BLaER1 treated with 17β-estradiol and CSF1 and Interleukin-3, amounts not matched to agents 10 nM and 100 nM (cell line): ENCODE measurements at regions not wholly inside any gene's neighbourhood (a gene's known extent, or its start where the extent isn't known, plus 50 kb on each side); places are given as distances from the start of the nearest gene placed in this dataset.
"Not testable (repeated sequence)": the region's sequence is repeated elsewhere in the genome, so short reads cannot be mapped to it uniquely, and the experiment has no call there.

Experiments
- H3K27ac ChIP-seq, 11 experiments: shearing (Covaris generic); formaldehyde crosslinking; 2 replicates each; pipeline ENCODE4 v1.8.1; 2022
- H3K27me3 ChIP-seq, 11 experiments: shearing (Covaris generic); formaldehyde crosslinking; 2 replicates each; pipeline ENCODE4 v1.8.1; 2022
- H3K36me3 ChIP-seq, 11 experiments: shearing (Covaris generic); formaldehyde crosslinking; 2 replicates each; pipeline ENCODE4 v1.8.1; 2022
- H3K4me1 ChIP-seq, 10 experiments: shearing (Covaris generic); formaldehyde crosslinking; 2 replicates each; pipeline ENCODE4 v1.8.1; 2022
- H3K4me2 ChIP-seq, 11 experiments: shearing (Covaris generic); formaldehyde crosslinking; 2 replicates each; pipeline ENCODE4 v1.8.1; 2022
- H3K4me3 ChIP-seq, 10 experiments: shearing (Covaris generic); formaldehyde crosslinking; 2 replicates each; pipeline ENCODE4 v1.8.1; 2022
- H3K9ac ChIP-seq, 11 experiments: shearing (Covaris generic); formaldehyde crosslinking; 2 replicates each; pipeline ENCODE4 v1.8.1; 2022
- H3K9me3 ChIP-seq, 11 experiments: shearing (Covaris generic); formaldehyde crosslinking; replicated peaks in 1 of 11; 2 replicates each; pipeline ENCODE4 v1.8.1; 2022
- H4K20me1 ChIP-seq, 11 experiments: shearing (Covaris generic); formaldehyde crosslinking; 2 replicates each; pipeline ENCODE4 v1.8.1; 2022
- Cebpa-rat ChIP-seq, 11 experiments: shearing (Covaris generic); IDR thresholded peaks; 2 replicates each; pipeline ENCODE4 v1.8.1; 2022

DNA sequence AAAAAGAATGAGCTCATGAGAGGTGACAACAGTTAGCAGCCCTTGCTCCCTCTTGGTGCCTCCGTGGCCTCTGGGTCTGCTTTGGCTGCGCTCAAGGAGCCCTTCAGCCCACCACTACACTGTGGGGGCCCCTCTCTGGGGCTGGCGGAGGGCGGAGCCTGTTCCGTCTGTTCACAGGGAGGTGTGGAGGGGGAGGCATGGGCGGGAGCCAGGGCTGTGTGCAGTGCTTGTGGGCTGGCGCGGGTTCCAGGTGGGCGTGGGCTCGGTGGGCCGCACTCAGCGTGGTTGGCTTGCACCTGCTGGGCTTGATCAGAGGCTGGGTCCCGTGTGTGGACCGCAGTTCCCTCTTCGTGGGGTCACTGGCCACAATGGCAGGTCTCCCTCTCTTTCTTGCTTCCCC, 953.4 kb upstream of the PRR20A start:
- Histone ChIP-seq H3K9ac (no peak overlapping the region), H3K9me3 (peaks cover 0 to 10% (median 3%) of the 10 kb centered on the region in 11 experiments; a peak in 5 of 22 replicates), H3K4me2 (no peak overlapping the region), H4K20me1 (no peaks in the 10 kb centered on the region), H3K4me3 (no peak overlapping the region), H3K36me3 (no peaks in the 10 kb centered on the region), H3K27me3 (no peaks in the 10 kb centered on the region), H3K4me1 (no peaks in the 10 kb centered on the region), H3K27ac (no peak overlapping the region)
- TF ChIP-seq Cebpa-rat (IDR thresholded peaks at IDR 0.05): no peak

DNA sequence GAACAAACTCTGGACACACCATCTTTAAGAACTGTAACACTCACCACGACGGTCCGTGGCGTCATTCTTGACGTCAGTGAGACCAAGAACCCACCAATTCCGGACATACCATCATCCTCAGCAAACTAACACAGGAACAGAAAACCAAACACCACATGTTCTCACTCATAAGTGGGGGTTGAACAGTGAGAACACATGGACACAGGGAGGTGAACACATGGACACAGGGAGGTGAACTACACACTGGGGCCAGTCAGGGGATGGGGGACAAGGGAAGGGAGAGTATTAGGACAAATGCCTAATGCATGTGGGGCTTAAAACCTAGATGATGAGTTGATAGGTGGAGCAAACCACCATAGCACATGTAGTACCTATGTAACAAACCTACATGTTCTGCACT, 952.1 kb upstream of the PRR20A start:
- not testable (repeated sequence) for H3K27me3 ChIP-seq, H3K9ac ChIP-seq, H3K36me3 ChIP-seq, H3K4me1 ChIP-seq, H3K9me3 ChIP-seq, H4K20me1 ChIP-seq, H3K27ac ChIP-seq, H3K4me2 ChIP-seq, H3K4me3 ChIP-seq

DNA sequence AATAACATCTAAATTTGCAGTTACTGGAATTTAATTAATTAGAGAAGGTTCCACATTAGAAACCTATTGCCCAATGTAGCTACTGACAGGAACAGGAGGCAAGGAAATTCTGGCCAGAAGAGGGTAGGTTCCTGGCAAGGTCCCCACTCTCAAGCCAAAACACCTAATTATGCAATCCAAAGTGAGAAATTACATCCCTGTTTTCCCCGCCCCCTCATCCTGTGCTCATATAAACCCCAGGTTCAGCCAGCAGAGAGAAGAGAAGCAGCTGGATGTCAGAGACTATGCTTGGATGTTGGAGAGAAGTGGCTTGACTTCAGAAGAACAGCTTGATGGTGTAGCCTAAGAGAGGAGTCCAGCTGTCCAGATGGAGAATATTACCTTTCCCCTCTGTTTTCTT, 951.3 kb upstream of the PRR20A start:
- Histone ChIP-seq H3K4me1 (no peaks in the 10 kb centered on the region), H4K20me1 (no peaks in the 10 kb centered on the region), H3K9me3 (peaks cover 0 to 10% (median 3%) of the 10 kb centered on the region in 11 experiments; a peak in 5 of 22 replicates), H3K4me3 (no peak overlapping the region), H3K27ac (no peak overlapping the region), H3K36me3 (no peaks in the 10 kb centered on the region), H3K27me3 (no peaks in the 10 kb centered on the region), H3K9ac (no peak overlapping the region), H3K4me2 (no peak overlapping the region)
- no peak for TF ChIP-seq Cebpa-rat (IDR thresholded peaks at IDR 0.05)

DNA sequence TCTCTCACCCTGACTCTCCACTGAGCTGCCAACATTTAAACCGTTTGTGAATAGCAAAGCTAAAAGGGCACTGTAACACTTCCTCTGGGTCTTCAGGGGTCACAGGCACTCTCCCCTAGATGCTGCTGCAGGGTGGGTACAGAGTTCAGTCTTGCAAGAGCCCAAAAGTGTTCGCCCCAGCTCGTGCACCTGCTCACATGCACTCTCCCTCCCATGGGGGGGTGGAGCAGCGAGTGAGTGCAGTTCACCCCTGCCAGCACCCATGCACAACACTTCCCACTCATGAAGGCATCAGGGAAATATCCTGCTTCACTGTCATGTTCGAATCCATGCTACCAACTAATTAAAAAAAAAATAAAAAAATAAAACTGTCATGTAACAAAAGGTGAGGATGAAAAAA, 950.7 kb upstream of the PRR20A start:
- Histone ChIP-seq H3K4me1 (no peaks in the 10 kb centered on the region), H3K27me3 (no peaks in the 10 kb centered on the region), H3K9ac (no peak overlapping the region), H3K4me2 (no peak overlapping the region), H3K4me3 (no peak overlapping the region), H3K27ac (no peak overlapping the region), H4K20me1 (no peaks in the 10 kb centered on the region), H3K36me3 (no peaks in the 10 kb centered on the region), H3K9me3 (peaks cover 0 to 10% (median 3%) of the 10 kb centered on the region in 11 experiments; a peak in 5 of 22 replicates)
- TF ChIP-seq Cebpa-rat (IDR thresholded peaks at IDR 0.05): no peak

DNA sequence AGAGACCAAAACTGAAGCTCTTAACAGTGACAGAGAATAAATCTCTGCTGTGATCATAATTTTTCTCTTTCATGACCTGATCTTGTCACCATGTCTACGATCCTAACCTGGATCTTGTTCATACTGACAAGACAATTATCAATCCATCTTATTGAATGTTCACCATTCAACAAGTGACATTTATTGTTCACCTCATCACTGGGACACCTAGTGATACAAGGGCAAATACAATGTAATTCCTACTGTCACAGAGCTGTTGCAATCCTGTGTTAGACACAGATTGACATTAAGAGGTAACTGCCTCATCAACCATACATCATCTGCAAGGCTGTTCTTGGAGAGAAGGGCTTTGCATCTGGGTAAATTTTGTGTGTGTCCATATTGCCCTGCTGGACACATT, 942.4 kb upstream of the PRR20A start:
- H3K9me3 ChIP-seq: no peaks in the 10 kb centered on the region
- no peaks in the 10 kb centered on the region for H3K4me1 ChIP-seq
- H3K36me3 ChIP-seq: no peaks in the 10 kb centered on the region
- H3K27ac ChIP-seq: no peak overlapping the region
- H3K4me3 ChIP-seq: no peak overlapping the region
- H4K20me1 ChIP-seq: no peaks in the 10 kb centered on the region
- no peak for TF ChIP-seq Cebpa-rat (IDR thresholded peaks at IDR 0.05)
- H3K9ac ChIP-seq: no peak overlapping the region
- no peak overlapping the region for H3K4me2 ChIP-seq
- no peaks in the 10 kb centered on the region for H3K27me3 ChIP-seq

DNA sequence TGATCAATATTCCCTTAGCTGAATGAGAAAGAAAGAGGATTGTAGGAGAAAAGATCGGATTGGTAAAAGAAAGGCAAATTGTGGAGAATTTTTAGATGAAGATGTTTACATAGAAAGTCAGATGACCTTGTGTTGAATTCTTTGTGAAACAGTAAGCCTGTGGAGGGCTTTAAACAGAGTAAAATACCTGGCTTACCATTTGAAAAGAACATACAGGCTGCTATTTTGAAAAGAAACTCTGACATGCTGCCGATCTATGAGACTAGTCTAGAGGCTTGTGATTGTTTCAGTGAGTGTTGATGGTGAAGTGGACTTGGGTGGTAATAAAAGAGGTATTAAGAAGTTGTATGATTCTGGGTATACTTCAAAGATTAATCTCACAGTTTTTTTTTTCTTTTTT, 938.9 kb upstream of the PRR20A start:
- H3K27ac ChIP-seq: no peak overlapping the region
- H3K27me3 ChIP-seq: no peaks in the 10 kb centered on the region
- H3K4me2 ChIP-seq: no peak overlapping the region
- no peak for TF ChIP-seq Cebpa-rat (IDR thresholded peaks at IDR 0.05)
- no peak overlapping the region for H3K9ac ChIP-seq
- H3K4me3 ChIP-seq: no peak overlapping the region
- no peaks in the 10 kb centered on the region for H3K9me3 ChIP-seq
- H4K20me1 ChIP-seq: no peaks in the 10 kb centered on the region
- no peaks in the 10 kb centered on the region for H3K36me3 ChIP-seq
- no peaks in the 10 kb centered on the region for H3K4me1 ChIP-seq

DNA sequence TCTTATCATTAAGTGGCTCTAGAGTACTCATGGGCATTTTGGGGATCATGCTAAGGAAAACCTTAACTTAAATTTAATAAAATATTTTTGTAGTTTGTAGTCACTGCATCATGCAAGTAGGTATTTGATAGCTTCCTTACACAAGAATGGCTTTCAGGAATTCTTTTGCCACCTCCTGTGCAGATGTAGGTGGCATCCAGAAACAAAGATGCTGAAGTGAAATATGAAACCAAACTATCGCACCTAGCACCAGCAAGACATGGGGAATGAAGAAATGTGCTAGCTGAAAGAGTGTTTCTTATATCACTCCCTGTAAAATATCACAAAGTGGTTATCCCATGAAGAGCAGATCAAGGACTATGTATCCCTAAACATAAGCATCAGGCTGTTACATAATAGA, 924.5 kb upstream of the PRR20A start:
- Histone ChIP-seq H3K4me2 (no peak overlapping the region), H3K4me1 (no peaks in the 10 kb centered on the region), H4K20me1 (no peaks in the 10 kb centered on the region), H3K9me3 (peaks cover 0 to under 1% (median 0%) of the 10 kb centered on the region in 11 experiments; a peak in 4 of 22 replicates), H3K27me3 (no peaks in the 10 kb centered on the region), H3K4me3 (no peak overlapping the region), H3K27ac (no peak overlapping the region), H3K36me3 (no peaks in the 10 kb centered on the region), H3K9ac (no peak overlapping the region)
- no peak for TF ChIP-seq Cebpa-rat (IDR thresholded peaks at IDR 0.05)

DNA sequence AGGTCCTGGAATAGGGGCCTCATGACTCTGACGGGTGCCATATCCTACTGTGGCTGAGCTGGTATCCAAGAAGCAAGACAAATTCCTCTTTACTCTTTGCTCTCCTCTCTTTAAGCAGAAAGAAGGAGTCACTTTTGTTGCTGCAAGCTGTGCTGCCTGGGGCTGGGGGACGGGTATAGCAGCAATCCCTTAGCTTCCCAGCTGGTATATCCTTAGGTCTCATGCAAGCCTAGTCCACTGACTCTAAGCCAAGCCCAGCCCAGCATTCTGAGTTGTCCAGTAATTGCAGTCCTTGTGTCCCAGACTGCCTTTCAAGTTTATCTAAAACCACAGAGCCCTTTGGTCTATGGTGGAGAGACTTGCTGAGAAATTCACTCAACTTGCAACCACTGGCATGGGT, 893.0 kb upstream of the PRR20A start:
- Histone ChIP-seq H4K20me1 (no peaks in the 10 kb centered on the region), H3K4me3 (no peak overlapping the region), H3K27me3 (no peaks in the 10 kb centered on the region), H3K9me3 (no peaks in the 10 kb centered on the region), H3K36me3 (no peaks in the 10 kb centered on the region), H3K4me2 (no peak overlapping the region), H3K27ac (no peak overlapping the region), H3K4me1 (no peaks in the 10 kb centered on the region), H3K9ac (no peak overlapping the region)
- no peak for TF ChIP-seq Cebpa-rat (IDR thresholded peaks at IDR 0.05)

DNA sequence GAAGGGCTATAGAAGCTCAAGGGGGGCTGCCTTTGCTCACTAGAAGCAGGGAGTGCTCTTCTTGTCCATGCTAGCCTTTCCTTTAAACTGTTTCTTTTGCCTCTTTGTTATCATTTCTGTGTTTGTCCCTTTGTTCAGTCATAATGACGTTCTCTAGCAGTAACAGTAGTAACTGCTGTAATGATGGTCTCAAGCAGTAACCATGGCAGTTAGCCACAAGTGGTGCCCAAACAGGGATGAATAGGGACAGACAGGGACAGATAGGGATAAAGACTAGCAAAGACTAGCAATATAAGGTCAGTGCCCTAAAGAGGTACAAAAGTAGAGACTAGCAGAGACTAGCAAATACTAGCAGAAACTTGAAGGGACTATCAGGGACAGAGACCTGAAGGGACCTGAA, 869.0 kb upstream of the PRR20A start:
- H3K9ac ChIP-seq: no peak overlapping the region
- H3K36me3 ChIP-seq: no peaks in the 10 kb centered on the region
- no peak overlapping the region for H3K4me2 ChIP-seq
- H3K27me3 ChIP-seq: no peaks in the 10 kb centered on the region
- no peak overlapping the region for H3K27ac ChIP-seq
- no peaks in the 10 kb centered on the region for H3K9me3 ChIP-seq
- no peaks in the 10 kb centered on the region for H4K20me1 ChIP-seq
- H3K4me1 ChIP-seq: no peaks in the 10 kb centered on the region
- no peak overlapping the region for H3K4me3 ChIP-seq
- TF ChIP-seq Cebpa-rat (IDR thresholded peaks at IDR 0.05): no peak

DNA sequence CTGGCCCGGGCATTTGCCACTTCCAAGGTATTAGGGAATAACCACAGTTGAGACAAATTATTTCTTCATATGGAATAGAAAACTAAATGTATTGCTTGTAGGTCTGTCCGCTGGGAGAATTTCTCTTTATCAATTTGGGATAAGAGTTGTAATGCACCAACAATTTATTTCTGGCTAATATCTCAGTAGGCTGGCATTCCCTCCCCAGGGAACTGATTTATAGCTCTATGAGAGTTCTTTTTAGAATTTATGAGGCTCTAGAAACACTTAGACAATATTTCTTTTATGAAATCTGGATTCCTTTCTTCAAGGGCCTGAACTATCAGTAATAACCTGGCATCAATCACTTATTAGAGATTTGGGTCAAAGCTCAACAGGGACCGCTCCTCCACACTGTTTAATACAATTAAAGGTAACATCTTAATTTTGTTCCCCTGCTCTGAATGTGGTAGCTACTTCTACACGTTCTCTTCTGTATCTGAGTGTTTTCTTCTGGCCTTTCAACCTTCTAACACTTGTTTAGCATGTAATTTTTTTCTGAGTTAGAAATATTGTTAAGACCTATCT, 857.4 kb upstream of the PRR20A start:
- H3K9ac ChIP-seq: no peak overlapping the region
- H3K4me3 ChIP-seq: no peak overlapping the region
- no peak overlapping the region for H3K27ac ChIP-seq
- H3K4me1 ChIP-seq: no peaks in the 10 kb centered on the region
- no peak for TF ChIP-seq Cebpa-rat (IDR thresholded peaks at IDR 0.05)
- H4K20me1 ChIP-seq: no peaks in the 10 kb centered on the region
- no peak overlapping the region for H3K4me2 ChIP-seq
- H3K36me3 ChIP-seq: no peaks in the 10 kb centered on the region
- H3K9me3 ChIP-seq: peaks cover 0 to 6% (median 3%) of the 10 kb centered on the region in 11 experiments; a peak in 4 of 22 replicates
- H3K27me3 ChIP-seq: no peaks in the 10 kb centered on the region
